ENCODE measurements at regions not wholly inside any gene's neighbourhood (a gene's known extent, or its start where the extent isn't known, plus 50 kb on each side); places are given as distances from the start of the nearest gene placed in this dataset.

GRCh38 chr14:57060276-57060955 is 208.3 kb downstream of the EXOC5 start:
- H3K27me3 ChIP-seq (ENCODE audit: control insufficient read depth in 1 of 2, insufficient read depth in 2 of 2, low read length in 2 of 2): no peaks in the 10 kb centered on the region; a peak in 2 of 5 replicates
- no peak for FAIRE-seq
- H3K4me1 ChIP-seq (ENCODE audit: insufficient read depth, low read length): no peaks in the 10 kb centered on the region
- no peak for TF ChIP-seq SIN3A (IDR thresholded peaks at IDR 0.05; ENCODE audit: borderline replicate concordance, low read depth, low read length)
- no peak overlapping the region for H3K4me2 ChIP-seq (ENCODE audit: low read depth, low read length)
- ChIA-PET CTCF (ENCODE audit: low intra/inter-chr PET ratio, low total read pairs) (no interaction called here), POLR2A (no interaction called here)
- H3K4me3 ChIP-seq (replicated peaks in 1 of 3; ENCODE audit: insufficient read depth in 1 of 3, low read depth in 2 of 3, low read length in 3 of 3): no peak overlapping the region
- no peak for DNase-seq (ENCODE audit: low spot score)
- no peaks in the 10 kb centered on the region for H3K36me3 ChIP-seq (replicated peaks in 1 of 2; ENCODE audit: control insufficient read depth in 1 of 2, insufficient read depth in 2 of 2, low read length in 2 of 2)
- no peak for ATAC-seq
- 33% methylated on average over 6 of the region's 6 CpGs for WGBS (ENCODE audit: low lambda C conversion rate)
- H4K20me1 ChIP-seq (ENCODE audit: insufficient read depth, low read length): no peaks in the 10 kb centered on the region
- no peak overlapping the region for H3K9ac ChIP-seq (ENCODE audit: insufficient read depth, low read depth, low read length)
- no peak overlapping the region for H2AFZ ChIP-seq (ENCODE audit: low read length)
- H3K27ac ChIP-seq (ENCODE audit: extremely low read length, insufficient read depth, low read length): no peak overlapping the region
- no peaks in the 10 kb centered on the region for H3K9me3 ChIP-seq (ENCODE audit: low read length)
- intact Hi-C loops (cut with micrococcal nuclease; ENCODE audit: unreplicated experiment): no loop called here
- no peaks in the 10 kb centered on the region for H3K79me2 ChIP-seq (ENCODE audit: insufficient read depth, low read length)
- no TSS peak for BruUV-seq (replicated peaks)
- in situ Hi-C loops (cut with HindIII; ENCODE audit: extremely low pct_ligation_motif_present, low pct_unique_long_range_greater_than_20kb): loop anchor here (10.0 to 25.0 kb wide), 2 partner anchors 373 to 506 kb away; no protein-coding TSS in a partner anchor

- in situ Hi-C loops (cut with HindIII; ENCODE audit: extremely low pct_ligation_motif_present, low pct_unique_long_range_greater_than_20kb): loop anchor here (25.0 kb wide), 1 partner anchor 371 kb away; no protein-coding TSS in a partner anchor
- Histone ChIP-seq H3K27me3 (ENCODE audit: control insufficient read depth in 1 of 2, insufficient read depth in 2 of 2, low read length in 2 of 2) (peaks cover 0 to 2% of the 10 kb centered on the region in 2 experiments; a peak in 2 of 5 replicates), H3K4me1 (ENCODE audit: insufficient read depth, low read length) (no peaks in the 10 kb centered on the region), H3K36me3 (replicated peaks in 1 of 2; ENCODE audit: control insufficient read depth in 1 of 2, insufficient read depth in 2 of 2, low read length in 2 of 2) (no peaks in the 10 kb centered on the region), H2AFZ (ENCODE audit: low read length) (no peak overlapping the region), H3K79me2 (ENCODE audit: insufficient read depth, low read length) (no peaks in the 10 kb centered on the region), H4K20me1 (ENCODE audit: insufficient read depth, low read length) (no peaks in the 10 kb centered on the region), H3K27ac (ENCODE audit: extremely low read length, insufficient read depth, low read length) (no peak overlapping the region), H3K9ac (ENCODE audit: insufficient read depth, low read depth, low read length) (no peak overlapping the region), H3K4me2 (ENCODE audit: low read depth, low read length) (no peak overlapping the region), H3K9me3 (ENCODE audit: low read length) (no peaks in the 10 kb centered on the region), H3K4me3 (replicated peaks in 1 of 3; ENCODE audit: insufficient read depth in 1 of 3, low read depth in 2 of 3, low read length in 3 of 3) (no peak overlapping the region)
- no TSS peak for BruUV-seq (replicated peaks)
- FAIRE-seq: no peak
- CTCF ChIA-PET (ENCODE audit: low intra/inter-chr PET ratio, low total read pairs): no interaction called here
- POLR2A ChIA-PET: no interaction called here
- TF ChIP-seq E2F2 (CRISPR knock-in tag; IDR thresholded peaks at IDR 0.05; ENCODE audit: borderline replicate concordance) (no peak), HNRNPK (IDR thresholded peaks at IDR 0.05; ENCODE audit: low read depth, low read length, poor library complexity, severe bottlenecking) (no peak)
- no peak for ATAC-seq
- intact Hi-C loops (cut with micrococcal nuclease; ENCODE audit: unreplicated experiment): no loop called here
- WGBS (ENCODE audit: low lambda C conversion rate): 2% methylated on average over 6 of the region's 7 CpGs
- DNase-seq (ENCODE audit: low spot score): no peak
These were observed 210.4 kb downstream of the EXOC5 start for GRCh38 chr14:57058319-57058718.

Measured in HepG2 (cell line).